SK-N-SH (cell line): ENCODE measurements at regions not wholly inside any gene's neighbourhood (a gene's known extent, or its start where the extent isn't known, plus 50 kb on each side); places are given as distances from the start of the nearest gene placed in this dataset.

Experiments used
- CHD2 ChIP-seq: fragments of 150-350 bp; IDR thresholded peaks from 2 replicates; pipeline ENCODE4 v1.6.1; 2018; ENCODE audit warnings: low read length; ENCODE audit not compliant: partially characterized antibody
- ELF1 ChIP-seq: IDR thresholded peaks from 2 replicates; pipeline ENCODE4 v1.4.0; 2012
- EZH2phosphoT487 ChIP-seq: fragments of 200-600 bp; sonication (generic); IDR thresholded peaks from 2 replicates; pipeline ENCODE4 v1.6.1; 2017; ENCODE audit warnings: low read depth, mixed run types, mild to moderate bottlenecking, antibody characterized with exemption, moderate library complexity, borderline replicate concordance
- POLR2AphosphoS5 ChIP-seq: IDR thresholded peaks from 2 replicates; pipeline ENCODE4 v1.6.1; 2012; ENCODE audit warnings: low read depth, low read length
- SMC3 ChIP-seq: IDR thresholded peaks from 2 replicates; pipeline ENCODE4 v1.6.1; 2012; ENCODE audit warnings: low read depth, low read length, improper control_type of control experiment
- TF ChIP-seq, protein P1 (sequence below): fragments of 200-600 bp; sonication (generic); IDR thresholded peaks from 2 replicates; pipeline ENCODE4 v1.6.1; 2017; ENCODE audit warnings: antibody characterized with exemption, mild to moderate bottlenecking, moderate library complexity

DNA sequence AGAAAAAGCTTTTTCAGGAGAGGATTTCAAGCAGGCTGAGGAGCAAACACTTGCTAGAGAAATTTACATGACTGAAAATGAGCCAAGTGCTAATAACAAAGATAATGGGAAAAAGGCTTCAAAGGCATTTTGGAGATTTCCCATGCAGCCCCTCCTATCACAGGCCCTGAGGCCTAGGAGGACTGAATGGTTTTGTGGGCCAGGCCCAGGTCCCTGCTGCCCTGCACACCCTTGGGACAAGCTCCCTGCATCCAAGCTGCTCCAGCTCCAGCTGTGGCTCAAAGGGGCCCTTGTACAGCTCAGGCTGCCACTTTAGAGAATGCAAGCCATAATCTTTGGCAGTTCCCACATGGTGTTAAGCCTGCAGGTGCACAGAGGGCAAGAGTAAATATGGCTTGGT is 154.0 kb upstream of the LMNTD1 start:
- TF ChIP-seq, protein P1, sequence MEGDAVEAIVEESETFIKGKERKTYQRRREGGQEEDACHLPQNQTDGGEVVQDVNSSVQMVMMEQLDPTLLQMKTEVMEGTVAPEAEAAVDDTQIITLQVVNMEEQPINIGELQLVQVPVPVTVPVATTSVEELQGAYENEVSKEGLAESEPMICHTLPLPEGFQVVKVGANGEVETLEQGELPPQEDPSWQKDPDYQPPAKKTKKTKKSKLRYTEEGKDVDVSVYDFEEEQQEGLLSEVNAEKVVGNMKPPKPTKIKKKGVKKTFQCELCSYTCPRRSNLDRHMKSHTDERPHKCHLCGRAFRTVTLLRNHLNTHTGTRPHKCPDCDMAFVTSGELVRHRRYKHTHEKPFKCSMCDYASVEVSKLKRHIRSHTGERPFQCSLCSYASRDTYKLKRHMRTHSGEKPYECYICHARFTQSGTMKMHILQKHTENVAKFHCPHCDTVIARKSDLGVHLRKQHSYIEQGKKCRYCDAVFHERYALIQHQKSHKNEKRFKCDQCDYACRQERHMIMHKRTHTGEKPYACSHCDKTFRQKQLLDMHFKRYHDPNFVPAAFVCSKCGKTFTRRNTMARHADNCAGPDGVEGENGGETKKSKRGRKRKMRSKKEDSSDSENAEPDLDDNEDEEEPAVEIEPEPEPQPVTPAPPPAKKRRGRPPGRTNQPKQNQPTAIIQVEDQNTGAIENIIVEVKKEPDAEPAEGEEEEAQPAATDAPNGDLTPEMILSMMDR: no peak
- no peak for TF ChIP-seq CHD2
- TF ChIP-seq ELF1: no peak
- TF ChIP-seq POLR2AphosphoS5: no peak
- TF ChIP-seq SMC3: no peak
- no peak for TF ChIP-seq EZH2phosphoT487
